Fibroblast of skin of right quadriceps (primary cell): ENCODE measurements at regions not wholly inside any gene's neighbourhood (a gene's known extent, or its start where the extent isn't known, plus 50 kb on each side); places are given as distances from the start of the nearest gene placed in this dataset.

Experiments
- DNase-seq: peaks from one replicate; pipeline ENCODE4 v3.0.0-alpha.2; 2013

DNA sequence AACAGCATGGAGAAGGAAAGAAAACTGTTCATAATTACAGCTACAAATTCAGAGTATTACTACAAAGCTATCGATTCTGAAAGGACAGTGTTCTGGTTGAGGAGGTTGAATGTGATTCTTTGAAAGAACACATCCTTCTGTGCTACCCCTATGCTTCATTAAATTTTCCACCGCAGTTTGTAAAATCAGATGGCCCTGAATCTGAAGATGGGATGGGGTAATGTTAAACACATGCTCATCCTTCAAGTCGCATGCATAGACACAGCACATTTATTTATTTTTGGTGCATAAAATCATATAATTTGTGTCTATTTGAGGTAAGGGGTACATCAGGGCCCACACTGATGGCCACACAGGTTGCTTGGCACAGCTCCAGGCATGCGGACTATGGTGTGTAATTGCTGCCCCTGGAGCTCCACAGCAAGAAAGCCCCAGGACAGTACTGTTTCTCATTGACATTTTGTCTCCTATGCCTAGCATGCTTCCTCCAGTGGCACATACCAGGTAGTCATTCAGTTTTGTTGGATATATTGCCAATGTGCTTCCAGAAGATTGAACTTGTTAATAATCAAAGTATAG is 238.8 kb upstream of the TANK start:
- peak; percentile 36 for DNase-seq

DNA sequence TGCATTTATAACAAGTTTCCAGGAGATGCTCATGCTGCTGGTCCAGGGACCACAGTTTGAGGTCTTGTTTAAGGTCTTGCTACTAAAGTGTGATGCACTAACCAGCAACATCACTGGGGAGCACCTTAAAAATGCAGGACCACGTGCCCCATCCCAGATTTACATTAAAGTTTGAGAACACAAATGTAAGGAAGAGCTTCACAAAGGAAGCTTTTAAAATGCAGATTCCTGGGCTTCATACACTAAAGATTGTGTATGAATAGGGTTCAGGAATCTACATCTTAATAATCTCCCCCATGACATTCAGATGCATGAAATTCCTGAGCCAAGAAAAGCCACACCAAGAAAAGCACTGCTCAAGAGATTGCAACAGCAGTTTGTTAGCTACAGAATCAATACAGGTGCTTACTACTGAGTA is 235.3 kb upstream of the TANK start:
- DNase-seq, result no peak

DNA sequence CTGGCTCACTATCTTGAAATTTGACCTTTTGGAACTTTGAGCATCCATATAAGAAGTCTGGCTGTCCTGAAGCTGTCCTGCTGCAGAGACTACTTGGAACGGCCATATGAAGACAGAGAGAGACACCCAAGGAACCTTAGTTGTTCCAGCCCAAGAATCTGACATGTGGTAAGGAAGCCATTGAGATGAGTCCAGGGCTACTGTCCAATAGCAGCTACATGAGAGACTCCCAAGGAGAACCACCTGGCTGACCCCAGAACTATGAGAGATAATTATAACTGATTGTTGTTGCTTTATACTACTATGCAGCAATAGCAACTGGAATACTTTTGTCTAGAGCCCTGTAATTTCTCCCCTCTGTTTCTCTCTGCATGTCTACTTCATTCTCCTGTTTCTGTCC is 234.3 kb upstream of the TANK start:
- DNase-seq, result no peak

DNA sequence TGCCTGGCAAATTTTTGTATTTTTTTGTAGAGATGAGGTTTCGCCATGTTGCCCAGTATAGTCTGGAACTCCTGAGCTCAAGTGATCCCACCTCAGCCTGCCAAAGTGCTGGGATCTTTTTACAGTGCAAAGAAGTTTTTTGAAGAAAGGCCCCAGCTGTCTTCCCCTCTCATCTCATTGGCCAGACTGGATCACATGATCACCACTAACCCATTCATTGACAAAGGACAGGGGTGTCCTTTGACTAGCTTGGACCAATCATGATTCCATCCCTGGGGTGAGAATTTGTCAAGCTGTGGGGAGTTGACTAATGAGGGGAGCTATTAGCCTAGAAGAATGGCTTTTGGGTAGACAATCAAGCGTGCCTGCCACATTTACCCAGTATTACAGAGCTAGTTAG is 232.9 kb upstream of the TANK start:
- DNase-seq, result no peak

DNA sequence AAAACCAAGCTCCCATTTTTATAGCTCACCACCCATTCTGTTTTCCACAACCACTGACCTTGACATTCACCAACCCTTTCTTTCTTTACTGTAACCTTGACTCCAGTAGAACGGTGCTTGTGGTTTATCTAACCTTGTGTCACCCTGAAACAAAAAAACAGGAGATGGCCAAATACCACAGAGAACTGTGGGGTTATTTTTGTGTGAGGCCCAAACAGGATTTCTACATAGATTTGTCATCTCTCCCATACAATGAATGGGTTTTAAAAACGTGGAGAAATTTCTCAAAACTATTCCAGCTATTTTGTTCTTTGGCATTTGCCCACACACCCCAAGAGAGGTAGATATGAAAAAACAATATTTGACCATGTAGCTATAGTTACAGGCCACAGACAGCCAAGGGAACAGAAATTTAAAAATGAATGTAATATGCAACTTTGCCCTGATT is 231.3 kb upstream of the TANK start:
- peak; percentile 82 for DNase-seq

DNA sequence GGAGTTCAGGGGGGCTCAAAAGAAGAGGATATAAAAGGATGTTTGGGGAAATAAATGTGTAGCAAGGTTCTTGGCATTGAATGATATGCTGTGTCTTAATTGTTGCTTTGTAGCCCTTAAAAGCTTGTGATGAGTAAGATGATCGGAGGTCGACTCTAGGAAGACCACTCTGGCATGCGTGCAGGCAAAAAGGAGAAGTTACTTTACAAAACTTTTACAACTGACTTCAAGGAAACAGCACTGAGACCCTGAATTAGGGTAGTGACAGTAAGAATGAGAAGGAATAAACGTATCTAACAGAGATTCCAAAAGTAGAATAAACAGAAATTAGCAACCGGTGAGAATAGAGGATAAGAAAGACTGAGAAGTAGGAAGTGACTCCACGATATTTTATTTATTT is 228.7 kb upstream of the TANK start:
- no peak for DNase-seq

DNA sequence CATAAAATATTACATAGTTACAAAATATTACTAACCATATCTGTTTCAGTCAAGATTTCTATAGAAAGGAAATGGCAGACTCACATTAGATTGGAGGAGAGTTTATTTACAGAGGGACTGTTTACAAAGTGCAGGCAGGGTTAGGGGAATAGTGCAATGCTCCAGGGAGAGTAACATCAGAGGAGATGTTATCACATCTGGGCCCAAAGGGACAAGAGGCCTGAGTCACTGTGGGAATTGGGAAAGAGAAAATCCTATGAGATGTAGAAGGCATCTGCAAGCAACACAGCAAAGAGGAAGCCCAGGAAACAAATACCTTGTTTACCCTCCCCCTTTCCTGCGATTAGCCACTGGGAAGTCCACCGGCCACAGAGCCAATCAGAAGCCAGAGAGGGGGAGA is 227.3 kb upstream of the TANK start:
- peak; percentile 63 for DNase-seq

DNA sequence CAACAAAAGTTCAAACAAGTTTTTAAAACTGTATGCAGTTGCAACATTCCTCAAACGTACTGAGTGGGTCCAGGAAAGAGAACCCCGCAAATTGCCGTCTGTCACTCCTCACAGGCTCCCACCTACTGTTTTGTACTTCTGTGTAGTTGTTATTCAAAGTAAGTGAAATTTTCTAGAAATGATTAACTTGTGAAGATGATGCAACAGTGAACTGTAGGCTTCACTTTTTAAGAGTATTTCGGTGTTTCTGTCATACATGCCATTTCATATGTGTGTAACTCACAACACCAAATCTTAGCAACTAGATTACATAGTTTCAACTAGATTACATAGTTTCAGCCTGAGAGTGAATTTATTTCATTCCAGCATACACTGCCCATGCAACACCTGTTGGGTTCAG is 226.0 kb upstream of the TANK start:
- DNase-seq, result no peak

DNA sequence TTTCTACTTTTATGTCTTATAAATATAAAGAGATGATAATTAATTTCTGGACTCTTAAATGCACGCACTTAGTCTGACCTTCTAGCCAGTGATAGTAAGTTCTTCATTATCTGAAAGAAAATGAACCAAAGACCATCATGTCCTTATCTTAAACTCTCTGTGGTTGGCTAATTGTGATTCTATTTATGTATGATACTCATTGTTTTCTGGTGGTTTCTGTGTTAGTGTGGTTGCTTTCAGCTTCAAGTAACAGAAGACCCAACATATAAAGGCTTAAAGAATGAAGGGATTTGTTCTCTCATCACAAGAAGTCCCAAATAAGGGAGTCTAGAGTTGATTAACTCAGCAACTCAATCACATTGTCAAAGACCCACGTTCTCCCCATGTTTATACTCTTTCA is 225.2 kb upstream of the TANK start:
- DNase-seq, result no peak

DNA sequence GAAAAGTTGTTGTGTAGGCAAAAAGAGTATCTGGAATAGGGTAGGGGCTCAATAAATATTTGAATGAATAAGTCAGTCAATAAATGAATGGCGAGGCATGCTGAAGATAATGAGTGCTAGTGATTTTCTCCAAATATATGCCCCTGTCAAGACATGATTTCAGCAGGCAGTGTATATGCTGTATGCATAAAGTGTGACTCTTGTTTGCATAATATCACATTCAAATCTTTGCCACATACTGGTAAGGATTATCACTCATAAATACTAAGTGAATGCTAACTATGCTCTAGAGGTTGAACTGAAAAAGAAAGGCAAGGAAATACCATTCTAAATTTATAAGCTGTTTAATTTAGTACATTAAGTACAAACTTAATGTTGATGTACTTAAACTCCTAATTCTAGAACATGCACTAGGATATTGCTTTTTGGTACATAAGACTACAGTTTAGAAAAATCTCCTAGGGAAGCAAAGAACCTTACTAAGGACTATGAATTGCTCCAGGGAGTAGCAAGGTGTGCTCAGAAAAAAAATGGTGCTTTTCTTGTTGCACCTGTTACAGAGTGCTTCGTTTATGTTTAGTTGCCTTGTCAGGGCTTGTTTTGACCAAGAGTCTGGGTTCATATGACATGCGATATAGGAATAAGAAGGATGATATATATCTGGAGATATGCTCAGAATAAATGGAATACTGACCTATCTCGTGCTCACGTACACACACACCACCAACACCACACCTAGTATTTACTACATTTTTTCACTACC is 224.0 kb upstream of the TANK start:
- no peak for DNase-seq

DNA sequence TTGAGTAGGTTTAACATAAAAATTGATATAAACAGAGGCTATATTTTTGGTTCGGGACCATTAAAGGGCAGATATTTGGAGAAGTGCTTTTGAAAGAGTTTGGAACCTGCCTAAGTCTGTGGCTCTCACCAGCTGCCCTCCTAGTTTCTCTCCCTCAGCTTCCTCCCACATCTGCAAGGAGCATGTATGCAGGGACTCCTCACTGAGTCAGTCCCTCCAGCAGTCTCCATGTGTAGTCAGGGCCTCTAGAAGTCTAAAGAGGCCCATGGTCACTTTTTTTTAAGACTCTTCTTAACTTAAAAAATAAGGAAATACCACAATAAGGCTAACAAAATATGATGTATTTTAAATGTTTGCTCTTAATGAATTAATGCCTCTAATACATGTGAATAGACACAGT is 220.0 kb upstream of the TANK start:
- DNase-seq, result no peak

DNA sequence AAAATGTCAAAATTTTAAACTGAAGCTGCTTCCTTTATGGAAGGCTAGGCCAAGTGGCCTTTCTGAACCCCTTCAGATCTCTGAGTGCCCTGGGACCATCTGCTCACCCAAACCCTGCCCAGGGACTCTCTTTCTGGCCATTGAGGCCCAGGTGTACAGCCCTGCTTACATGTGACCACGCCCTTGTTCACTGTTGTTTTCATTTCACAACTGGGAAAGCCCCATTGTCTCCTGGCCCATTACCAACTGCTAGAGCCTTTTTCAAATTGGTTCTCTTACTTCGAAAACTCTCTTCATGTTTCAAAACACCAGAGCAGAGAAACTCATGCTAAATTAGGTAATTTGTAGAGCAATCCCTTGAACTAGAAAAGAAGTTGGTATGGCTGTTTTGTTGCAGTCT is 219.5 kb upstream of the TANK start:
- DNase-seq, result no peak

DNA sequence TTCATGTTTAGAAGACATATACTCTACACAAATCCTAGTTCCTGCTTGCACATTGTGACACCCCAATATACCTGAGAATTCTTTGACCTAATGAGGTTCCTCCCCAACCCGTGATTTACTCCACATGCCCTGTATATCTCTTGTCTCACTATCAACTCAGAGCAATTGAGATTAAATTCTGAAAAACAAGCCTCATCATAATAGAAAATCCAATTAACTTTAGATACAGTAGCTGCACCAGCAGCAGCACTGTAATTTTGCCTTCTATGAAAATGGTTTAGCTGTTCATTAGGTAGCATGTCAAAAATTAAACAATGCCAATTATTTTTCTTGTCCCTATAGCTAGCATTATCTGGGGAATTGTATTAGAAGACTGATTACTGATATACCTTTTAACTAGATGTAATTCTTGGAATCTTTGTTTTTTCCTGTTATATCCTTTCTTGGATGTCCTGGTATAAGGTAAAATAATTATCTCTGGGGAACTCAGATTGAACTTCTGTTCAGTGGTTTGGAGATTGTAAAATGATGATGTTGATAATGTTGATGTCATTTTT is 218.9 kb upstream of the TANK start:
- DNase-seq, result no peak

DNA sequence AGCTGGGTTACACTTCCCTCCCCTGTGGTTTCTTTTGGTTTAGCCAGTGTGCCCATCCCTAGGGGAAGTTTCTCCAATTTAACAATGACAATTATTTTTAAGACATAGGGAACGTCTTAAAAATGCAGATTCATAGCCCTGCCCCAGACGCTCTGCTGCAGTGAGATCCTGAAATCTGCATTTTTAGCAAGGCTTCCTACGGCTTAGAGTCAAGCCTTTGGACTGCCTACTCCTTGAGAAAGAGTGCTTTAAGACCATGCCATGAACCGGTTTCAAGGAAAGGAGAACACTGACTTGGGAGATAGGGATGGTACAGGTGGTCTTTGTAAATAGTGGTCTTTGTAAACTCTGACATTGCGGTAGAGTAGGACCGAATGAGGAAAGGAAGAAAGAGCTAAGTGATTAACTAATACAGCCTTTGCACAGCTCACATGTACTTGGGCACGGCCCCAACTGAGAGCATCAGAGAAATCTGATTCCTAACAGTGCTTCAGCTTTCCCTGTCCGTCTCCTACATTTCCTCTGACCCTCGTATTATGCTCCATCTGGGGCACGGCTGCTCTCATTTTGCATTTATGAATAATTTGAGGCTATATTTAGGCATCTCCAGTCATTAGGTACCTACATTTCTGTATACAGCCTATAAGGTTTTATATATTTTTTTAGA is 217.6 kb upstream of the TANK start:
- no peak for DNase-seq

DNA sequence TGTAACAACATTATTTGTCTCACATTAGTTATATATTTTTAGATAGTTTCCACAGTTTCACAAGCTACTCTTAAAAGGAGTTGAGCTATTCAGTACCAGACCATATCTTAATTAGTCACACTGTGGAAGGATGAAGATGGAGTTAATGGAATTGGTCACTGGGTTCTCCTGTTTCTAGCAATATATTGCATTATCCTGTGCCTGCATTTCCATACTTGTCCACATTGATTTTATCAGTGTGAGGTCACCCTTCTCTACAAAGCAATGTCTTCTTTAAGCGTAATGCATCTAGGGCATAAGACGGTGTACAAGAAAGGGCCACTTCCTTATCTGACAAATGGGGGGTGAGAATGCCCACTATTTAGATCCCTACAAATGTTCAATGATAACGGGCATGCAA is 216.8 kb upstream of the TANK start:
- DNase-seq, result no peak

DNA sequence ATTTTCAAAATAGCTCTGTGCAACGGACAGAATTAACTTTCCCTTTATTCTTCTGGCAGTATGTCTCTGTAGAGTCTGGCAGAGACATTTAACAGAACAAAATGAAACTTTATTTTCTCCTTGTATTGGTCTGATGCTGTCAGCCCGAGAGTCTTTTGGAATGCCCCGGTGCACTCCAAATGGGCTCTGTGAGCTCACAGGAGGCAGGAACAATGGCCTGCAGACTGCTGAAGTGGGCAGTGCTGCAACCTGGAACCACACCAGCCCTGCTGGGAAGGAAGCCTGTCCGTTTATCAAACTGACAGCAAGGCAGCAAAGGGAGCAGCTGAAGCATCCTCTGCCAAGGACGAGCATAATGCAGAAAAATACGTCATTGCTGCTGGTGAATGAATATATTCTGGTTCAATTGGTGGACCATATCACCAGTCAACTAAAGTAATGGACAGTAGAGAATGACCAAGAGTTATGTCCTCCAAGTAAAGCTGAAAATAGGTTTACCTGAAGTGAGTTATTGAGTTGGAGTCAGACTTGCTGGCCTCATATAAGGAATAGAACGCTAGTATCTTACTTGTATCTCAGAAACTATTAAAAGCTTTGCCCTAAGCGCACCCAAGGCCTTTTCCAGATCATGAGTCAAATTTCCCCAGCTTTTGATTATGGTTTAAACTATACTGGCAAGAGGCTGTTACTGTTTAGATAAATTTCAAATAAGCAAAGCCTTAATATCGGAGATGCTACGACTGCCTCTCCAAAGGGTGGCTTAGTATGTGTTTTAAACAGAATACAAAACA is 207.6 kb upstream of the TANK start:
- no peak for DNase-seq

DNA sequence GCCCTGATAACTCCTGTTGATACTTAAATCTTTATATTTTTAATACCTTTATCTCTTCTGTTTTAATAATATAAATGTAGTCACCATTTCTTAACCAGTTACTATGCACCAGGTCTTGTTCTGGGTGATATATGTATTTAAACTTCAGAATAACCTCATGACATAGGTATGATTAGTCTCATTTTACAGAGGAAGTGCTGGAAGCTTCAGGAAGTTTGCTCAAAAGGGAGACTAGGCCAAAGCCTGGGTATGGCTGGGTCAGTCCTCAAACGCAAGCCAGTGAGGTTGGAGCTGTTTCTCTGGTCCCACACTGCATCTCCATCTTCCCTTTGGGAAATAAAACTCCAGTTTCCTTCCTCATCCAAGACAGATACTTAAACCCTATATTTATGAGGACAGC is 204.7 kb upstream of the TANK start:
- no peak for DNase-seq

DNA sequence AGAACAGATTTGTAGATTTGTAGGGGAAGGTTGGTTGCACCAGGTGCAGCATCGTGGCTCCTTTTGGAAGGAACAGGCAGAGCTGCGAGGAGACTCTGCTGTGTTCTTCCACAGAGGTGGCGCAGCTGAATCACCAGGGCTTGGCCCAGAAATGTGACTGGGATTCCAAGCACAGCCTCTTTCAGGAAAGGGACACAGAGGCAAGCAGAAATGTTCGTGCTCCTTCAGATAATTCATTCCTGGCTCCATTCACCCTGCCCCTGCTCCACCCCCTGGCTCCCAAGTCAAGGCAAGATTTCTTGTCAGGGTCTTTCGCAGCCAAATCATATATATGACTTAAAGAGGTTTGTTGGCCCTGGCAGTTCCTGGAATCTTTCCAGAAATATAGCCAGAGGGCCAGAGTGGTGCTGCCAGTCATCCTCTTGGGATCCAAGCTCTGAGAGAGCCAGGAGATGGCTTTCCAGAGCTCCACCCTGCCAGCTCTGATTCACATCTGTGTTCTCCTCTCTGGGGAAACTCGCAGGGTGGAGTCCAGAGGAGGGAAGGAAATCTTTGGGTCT is 203.9 kb upstream of the TANK start:
- no peak for DNase-seq

DNA sequence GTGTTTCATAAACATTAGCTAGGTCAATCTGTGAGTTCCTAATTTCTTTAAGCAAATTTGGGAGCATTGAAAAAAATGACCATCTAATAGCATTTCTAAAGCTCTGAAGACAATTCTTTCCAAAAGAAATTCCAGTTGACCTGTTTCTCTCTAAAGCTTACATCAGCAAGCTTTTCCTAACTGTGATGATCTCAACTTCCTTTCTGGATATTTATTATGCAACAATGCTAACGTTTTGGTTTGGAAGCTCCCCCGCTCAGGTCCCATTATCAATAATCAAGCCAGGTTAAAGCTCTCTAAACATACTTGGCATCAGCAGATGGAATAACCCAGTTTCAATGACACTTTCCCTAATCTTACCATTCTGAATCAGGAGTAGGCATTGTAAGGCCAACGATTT is 196.3 kb upstream of the TANK start:
- no peak for DNase-seq

DNA sequence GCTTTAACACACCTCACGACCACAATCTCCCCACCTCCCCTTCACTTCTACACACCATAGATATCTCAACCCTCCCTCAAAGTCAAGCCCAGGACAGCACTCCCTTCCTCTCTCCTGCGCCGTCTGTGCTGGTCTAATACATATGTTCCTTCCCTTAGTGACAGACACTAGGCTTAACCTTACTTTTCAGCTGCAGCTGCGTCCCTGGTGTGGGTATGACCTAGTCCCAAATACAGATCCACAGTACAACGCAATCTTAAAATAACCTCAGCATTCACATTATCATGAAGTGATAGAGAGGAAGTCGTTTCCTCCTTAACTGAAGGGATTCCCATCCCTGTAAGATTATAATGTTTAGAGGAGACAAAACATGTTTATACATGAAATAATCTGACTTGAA is 192.7 kb upstream of the TANK start:
- DNase-seq, result no peak

DNA sequence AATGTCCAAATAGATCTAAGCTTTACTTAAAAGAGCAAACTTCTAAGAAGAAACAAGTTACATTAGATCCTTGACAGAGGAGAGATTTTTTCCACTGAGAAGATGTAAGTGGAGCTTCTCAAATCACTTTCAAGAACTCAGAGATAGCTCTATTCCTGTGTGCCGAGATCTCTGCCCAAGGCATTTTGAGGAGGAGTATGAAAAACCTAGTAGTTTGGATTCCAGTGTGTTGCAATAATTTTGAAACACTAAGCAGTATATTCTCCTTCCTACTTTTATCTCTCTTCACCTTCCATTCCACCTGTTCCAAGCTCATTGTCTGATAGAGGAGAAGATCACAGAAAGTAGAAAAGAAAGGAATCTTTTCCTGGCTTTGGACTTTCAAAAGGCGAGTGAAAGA is 192.0 kb upstream of the TANK start:
- DNase-seq, result no peak

DNA sequence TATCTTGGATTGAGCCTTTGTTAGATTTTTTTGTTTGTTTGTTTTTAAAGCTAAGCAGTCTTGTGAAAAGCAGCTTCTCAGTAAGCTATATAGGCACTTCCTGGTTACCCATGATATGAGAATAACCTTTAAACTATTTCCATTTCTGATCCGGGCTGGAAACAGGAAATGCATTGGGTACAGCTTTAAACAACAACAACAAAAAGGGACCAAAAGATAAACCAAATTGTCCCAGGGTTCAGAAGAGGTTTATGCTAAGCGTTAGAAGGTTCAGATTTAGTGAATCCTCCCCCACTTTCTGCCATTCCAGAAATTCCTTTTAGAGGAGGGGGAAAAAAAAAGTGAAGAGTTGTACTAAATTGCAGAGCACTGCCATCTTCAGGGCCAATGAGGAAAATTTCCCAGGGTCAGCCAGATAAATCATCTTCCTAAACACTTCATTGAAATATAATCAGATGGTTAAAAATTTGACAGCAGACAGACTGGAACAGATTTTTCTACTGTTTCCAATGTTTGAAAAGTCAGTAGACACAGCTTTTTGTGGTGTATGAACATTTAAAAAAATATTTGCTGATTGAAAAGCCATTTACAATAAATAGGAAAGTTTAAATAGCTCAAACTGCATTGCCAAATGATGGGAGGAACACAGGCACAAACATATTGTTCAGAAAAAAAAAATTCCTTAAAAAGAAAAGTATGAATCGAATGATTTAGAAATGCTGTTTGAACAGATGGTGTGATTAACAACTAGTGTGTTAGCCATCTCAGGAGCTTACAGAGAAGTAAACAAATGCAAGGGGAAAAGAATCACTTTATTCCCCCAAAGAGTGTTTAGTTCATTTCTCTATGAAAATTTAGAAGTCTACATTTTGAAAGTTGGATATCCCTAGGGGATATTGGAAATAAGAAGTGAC is 189.9 kb upstream of the TANK start:
- peak; percentile 89 for DNase-seq
